Body of pancreas (tissue), 4 donors: ENCODE measurements at regions not wholly inside any gene's neighbourhood (a gene's known extent, or its start where the extent isn't known, plus 50 kb on each side); places are given as distances from the start of the nearest gene placed in this dataset.

Source experiments
- CTCF ChIP-seq, 7 experiments: fragments of 450-650 bp in 4 of 7; fragments of 200-600 bp in 3 of 7; sonication (generic) in 3 of 7; IDR thresholded peaks; one replicate each; pipeline ENCODE4 v1.5.1; 2016 to 2019; ENCODE audit warnings: antibody characterized with exemption in 7 of 7
- POLR2A ChIP-seq, 3 donors: fragments of 450-650 bp; IDR thresholded peaks; one replicate each; pipeline ENCODE4 v1.6.1; 2016; ENCODE audit warnings: antibody characterized with exemption in 3 of 3, mild to moderate bottlenecking in 2 of 3

- no peak for TF ChIP-seq CTCF (IDR thresholded peaks at IDR 0.05)
- TF ChIP-seq POLR2A (IDR thresholded peaks at IDR 0.05) = no peak
Measured at GRCh38 chr20:50291254-50292078, 100.8 kb downstream of the CEBPB start.
